Inferior parietal cortex (tissue), 1 donor: ENCODE measurements at regions not wholly inside any gene's neighbourhood (a gene's known extent, or its start where the extent isn't known, plus 50 kb on each side); places are given as distances from the start of the nearest gene placed in this dataset.

Source experiments
- DNase-seq: peaks from one replicate; pipeline ENCODE4 v3.0.0-alpha.2; 2016; ENCODE audit errors: extremely low spot score

DNA sequence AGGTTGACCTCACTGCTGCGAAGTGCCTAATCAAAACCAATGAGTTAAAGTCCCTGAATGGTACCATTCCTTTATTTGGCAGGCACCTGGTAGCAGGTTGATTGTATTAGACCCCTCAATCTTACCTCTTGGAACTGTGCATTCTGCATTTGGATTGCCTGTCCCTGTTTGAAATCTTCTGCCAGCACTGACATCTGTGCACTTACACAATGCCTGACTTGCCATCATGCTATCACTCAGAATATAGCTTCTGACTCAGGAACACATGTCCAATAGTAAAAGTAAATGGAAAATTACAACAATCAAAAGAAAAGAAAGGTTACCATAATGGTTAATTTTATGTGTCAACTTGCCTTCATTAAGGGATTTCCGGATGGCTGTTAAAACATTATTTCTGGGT is 366.0 kb upstream of the PDGFD start:
- no peak for DNase-seq

- DNase-seq: no peak
Measured at GRCh38 chr11:104529213-104529612, 365.3 kb upstream of the PDGFD start.

DNA sequence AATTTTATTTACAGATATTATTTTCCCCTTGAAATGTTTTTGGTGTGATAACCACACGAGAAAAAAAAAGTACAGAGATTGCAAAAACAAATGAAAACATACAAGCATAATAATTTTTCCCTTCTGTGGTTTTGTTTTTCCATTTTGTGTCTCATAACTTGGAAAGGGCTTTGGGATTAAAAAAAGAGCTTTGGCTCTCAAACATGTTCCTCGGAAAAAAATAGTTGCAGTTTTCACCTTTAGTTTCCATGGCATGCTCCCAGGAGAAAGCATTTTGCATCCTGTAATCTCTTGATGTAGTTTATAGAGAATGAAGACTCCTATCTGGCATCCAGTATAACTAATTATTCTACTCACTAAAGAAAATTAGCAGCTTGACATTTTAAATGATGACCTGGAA is 362.1 kb upstream of the PDGFD start:
- no peak for DNase-seq

- no peak for DNase-seq
Measured at GRCh38 chr11:104525416-104525815, 361.5 kb upstream of the PDGFD start.

DNA sequence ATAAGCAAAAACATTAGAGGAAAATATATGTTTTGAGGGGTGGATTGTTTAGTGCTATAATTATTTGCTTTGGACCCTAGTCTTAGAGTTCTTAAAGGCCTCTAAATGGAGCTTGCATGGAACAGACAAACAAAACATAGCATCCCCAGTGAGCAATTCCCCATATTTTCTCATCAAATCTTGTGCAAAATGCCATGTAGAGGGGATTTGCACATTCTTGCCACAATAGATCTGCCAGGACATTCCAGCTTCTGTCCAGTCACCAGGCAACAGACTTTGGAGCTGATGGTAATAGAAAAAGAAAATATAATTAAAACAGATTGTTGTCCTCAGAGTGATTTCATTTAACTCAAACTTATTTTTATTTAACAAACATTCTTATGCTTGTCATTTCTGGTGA is 360.3 kb upstream of the PDGFD start:
- no peak for DNase-seq

DNA sequence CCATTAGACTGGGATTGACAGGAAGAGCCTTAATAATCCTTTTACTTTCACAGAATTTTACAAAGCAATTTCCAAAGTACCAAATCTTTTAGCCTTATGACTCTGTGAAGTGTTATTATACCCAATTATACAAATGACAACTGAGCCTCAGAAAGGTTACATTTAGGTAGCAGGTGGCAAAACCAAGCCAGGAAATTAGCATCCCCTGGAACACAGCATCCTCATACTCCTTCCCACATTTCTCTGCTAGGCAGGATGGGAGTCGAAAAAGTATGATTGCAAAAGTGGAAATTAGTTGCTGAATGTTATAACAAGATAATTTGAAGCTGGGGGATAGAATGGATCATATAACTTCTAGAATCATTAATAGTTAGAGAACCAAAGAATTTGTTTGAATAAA is 359.7 kb upstream of the PDGFD start:
- no peak for DNase-seq

- DNase-seq: no peak
Measured at GRCh38 chr11:104522650-104523049, 358.7 kb upstream of the PDGFD start.

GRCh38 chr11:104522123-104522522 is 358.2 kb upstream of the PDGFD start:
- no peak for DNase-seq

GRCh38 chr11:104510169-104510568 is 346.2 kb upstream of the PDGFD start:
- DNase-seq: no peak

DNA sequence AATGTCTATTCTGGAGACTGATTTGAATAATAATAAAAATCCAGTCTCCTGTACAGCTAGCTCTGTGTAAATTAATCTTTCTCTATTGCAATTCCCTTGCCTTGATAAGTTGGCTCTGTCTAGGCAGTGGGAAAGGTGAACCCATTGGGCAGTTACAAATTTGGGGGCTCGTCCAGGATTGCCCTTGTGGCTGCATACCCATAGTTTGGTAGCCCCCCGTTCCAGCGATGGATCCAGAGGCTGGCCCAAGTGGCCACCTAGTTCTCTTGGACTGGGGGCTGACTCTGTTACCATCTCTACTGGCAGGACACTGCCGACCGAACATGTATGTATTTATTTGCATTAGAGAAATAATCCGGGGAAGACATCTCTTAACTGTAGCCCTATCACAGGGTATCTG is 326.2 kb upstream of the PDGFD start:
- no peak for DNase-seq

- no peak for DNase-seq
Measured at GRCh38 chr11:104488561-104488960, 324.6 kb upstream of the PDGFD start.

DNA sequence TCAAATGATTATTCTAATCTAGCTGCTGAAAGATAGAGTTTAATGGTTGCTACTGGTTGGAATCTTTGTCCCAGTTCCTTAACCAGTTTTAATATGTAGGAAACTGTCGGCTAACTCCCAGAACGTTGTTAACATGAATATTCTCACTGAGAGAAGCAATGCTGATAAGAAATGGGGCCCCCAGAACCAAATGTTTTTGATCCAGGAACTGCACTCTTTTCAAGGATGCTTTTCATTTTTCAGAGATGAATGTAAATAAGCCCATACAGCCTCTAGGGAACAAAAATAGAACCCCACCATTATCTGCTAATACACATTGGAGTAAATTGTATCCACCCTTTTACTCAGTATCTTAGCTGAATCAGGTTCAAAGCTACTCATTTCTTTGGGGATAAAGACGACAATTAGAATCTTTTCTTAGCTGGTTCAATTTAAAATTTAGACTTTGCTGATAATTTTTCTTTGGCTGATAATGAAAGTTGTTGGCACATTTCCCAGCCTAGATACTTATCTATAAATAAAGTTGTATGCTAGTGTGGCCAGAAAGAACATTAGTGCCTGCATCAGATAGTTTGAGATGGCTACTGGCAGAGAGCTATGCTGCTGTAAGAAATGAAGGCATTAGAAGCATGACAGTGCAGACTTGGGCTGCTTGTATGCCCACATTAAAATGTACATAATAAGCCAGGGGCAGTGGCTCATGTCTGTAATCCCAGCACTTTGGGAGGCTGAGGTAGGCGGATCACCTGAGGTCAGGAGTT is 323.3 kb upstream of the PDGFD start:
- peak; percentile 4 for DNase-seq

DNA sequence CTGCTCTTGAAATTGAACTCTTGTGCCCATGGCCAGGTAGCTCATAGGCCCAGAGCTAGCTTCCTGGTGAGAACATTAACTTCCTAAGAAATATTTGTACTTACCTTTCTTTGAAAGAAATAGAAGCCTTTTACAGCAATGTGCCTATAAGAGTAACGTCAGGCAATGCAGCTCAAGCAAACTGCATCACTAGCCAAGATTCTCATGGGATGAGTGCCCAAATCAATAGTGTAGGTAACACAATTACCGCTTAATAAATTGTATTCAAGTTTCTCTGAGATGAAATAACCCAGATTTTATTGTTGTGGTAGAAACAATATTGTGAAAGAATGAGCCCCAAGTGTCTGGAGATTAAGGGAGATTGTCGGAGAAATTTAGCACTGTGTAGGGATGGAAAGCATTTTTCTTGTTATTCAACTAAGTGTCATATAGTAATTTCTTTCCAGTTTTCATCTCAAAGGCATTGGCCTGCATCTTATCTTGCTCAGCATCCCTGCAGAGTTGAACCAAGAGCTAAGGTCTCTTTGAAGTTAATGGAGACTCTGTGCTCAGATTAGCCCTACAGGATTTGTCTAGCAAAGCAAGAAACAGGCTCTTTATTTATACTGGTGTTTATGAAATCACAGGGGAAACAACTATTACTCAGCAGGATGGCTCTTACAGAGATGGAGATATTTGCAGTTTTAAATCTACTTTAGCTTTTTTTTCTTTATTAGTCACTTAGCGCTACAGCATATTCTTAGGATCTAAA is 321.0 kb upstream of the PDGFD start:
- no peak for DNase-seq

- DNase-seq: no peak
Measured at GRCh38 chr11:104476898-104477297, 313.0 kb upstream of the PDGFD start.

- no peak for DNase-seq
Measured at GRCh38 chr11:104476454-104476853, 312.5 kb upstream of the PDGFD start.

DNA sequence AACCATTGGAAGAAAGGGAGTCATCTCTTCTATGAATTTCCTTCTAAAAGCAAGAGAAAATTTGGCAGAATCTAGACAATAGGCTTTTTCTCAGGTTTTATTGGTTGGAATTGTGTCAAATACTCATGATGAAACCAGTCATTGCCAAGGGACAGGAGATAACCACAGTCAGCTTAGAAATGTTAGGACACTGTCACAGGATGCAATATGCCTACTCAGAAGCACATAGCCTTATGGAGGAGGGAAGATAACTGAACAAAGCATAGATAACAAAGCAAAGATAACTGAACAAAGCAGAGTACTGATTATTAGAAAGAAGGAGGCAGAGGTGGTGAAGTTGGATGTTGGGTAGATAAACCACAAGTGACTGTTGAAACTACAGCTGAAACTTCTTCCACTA is 303.5 kb upstream of the PDGFD start:
- DNase-seq: no peak

DNA sequence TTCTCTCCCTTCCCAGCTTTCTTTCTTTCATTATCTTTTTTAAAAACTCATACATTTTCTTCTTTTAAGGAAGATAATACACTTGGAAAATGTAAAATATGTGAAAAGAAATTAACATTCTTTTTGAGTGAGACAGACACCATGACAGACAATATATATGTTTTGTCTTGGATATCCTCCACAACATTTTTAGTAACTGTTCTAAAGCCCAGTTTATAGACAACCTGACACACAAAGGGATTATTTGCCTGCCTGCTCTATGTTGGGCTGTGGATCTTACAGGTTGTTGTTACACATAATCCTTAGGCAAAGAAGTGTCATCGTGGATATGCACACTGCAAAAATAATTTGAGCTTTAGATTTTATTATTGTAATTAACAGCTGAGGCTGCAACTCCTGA is 301.4 kb upstream of the PDGFD start:
- no peak for DNase-seq

DNA sequence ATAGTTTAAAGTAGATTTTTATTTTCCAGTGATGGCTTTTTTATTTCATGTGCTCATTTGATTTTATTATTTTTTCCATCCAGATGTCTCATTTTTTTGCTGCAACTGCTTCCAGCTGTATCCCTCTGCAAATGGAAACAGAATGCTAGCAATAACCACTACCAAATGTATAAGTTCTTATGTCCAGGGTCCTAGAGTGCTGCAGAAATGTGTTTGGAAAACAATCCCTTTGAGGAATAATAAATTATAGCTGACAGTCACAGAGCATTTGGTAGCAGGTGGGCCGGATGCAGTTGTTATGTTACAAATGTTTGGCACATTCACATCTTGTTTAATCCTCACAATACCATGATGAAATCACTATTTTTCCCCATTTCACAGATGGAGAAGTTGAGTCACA is 300.7 kb upstream of the PDGFD start:
- DNase-seq: no peak

- no peak for DNase-seq
Measured at GRCh38 chr11:104462341-104462740, 298.4 kb upstream of the PDGFD start.

- no peak for DNase-seq
Measured at GRCh38 chr11:104451197-104451893, 287.4 kb upstream of the PDGFD start.

DNA sequence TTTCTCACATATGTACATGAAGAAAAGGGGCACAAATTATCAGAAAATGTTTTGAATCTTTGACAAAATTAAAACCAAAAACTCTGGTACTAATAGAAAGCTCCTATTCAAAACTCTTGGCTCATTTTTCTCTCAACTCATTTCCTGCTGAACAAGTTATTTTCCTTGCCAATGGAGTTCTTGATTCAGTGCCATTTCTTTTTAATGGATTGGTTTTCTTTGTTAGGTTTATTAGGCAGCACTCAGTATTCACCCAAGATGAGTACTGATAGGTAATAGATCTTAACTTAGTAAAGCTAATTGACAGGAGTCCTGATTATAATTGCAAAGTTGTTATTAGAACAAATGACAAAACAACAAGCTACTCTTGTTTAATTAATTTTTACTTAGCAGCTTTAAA is 279.4 kb upstream of the PDGFD start:
- DNase-seq: peak; percentile 17

DNA sequence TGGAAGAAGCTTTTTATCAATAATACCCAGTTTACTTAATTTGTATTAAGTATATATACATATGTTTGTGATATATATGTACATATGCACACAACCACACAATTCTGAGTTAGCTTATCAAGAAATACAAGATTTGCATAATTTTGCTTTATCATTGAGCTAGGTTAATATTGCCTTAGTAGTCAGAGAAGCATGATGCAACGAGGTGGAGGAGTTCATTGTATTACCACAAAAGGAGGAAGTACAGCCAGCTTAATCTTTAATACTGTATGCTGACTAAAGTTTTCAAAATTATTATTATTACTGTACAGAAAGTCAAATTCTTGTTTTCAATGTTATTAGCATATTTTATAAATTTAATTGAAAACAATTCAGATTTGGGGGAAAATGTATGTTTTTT is 278.4 kb upstream of the PDGFD start:
- no peak for DNase-seq

DNA sequence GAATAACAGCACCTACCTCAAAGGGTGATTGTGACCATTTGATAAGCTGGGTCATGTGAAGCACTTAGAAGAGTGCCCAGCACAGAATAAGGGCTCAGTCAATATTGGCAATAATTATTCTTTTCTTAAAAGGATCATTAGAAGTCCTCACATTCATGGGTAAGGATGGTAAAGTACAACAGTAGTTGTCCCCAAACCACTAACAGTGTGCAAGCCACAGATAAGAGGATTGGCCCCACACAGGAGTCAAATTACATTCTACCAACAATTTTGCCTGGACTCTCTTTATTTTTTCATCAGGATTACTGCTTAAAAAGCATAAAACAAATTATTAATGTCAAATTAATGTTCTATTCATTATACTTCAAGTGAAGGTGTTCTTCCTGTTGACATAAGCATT is 271.5 kb upstream of the PDGFD start:
- no peak for DNase-seq
